T-helper 17 cell (primary cell): ENCODE measurements at regions not wholly inside any gene's neighbourhood (a gene's known extent, or its start where the extent isn't known, plus 50 kb on each side); places are given as distances from the start of the nearest gene placed in this dataset.
"Not testable (repeated sequence)": the region's sequence is repeated elsewhere in the genome, so short reads cannot be mapped to it uniquely, and the experiment has no call there.

Experiments
- ATAC-seq: fragments of 150-1000 bp; cut with Tn5 transposase; 2 replicates; pipeline ENCODE4 v1.10.0; 2021; ENCODE audit warnings: mild to moderate bottlenecking, moderate library complexity
- DNase-seq, 3 donors: peaks; one replicate each; pipeline versions ENCODE4 v3.0.0 to v3.0.0-alpha.2; 2020 to 2021
- H3K9me3 ChIP-seq: one replicate; pipeline ENCODE4 v1.7.0; 2013; ENCODE audit warnings: low read length, mild to moderate bottlenecking; ENCODE audit not compliant: control insufficient read depth, poor library complexity, severe bottlenecking
- H3K27ac Mint-ChIP-seq: one replicate; pipeline ENCODE4 v1.8.0; 2022; ENCODE audit warnings: mild to moderate bottlenecking, moderate library complexity, mixed read lengths
- H3K27me3 Mint-ChIP-seq: one replicate; pipeline ENCODE4 v1.8.0; 2022; ENCODE audit warnings: mixed read lengths
- H3K36me3 Mint-ChIP-seq: one replicate; pipeline ENCODE4 v1.8.0; 2022; ENCODE audit warnings: low read depth, mixed read lengths
- H3K4me1 Mint-ChIP-seq: one replicate; pipeline ENCODE4 v1.8.0; 2022; ENCODE audit warnings: mild to moderate bottlenecking, mixed read lengths
- H3K4me3 Mint-ChIP-seq: one replicate; pipeline ENCODE4 v1.8.0; 2022; ENCODE audit warnings: mild to moderate bottlenecking, moderate library complexity, mixed read lengths

- not testable (repeated sequence) for ATAC-seq, H3K27me3 Mint-ChIP-seq, DNase-seq, H3K27ac Mint-ChIP-seq, H3K9me3 ChIP-seq, H3K36me3 Mint-ChIP-seq, H3K4me3 Mint-ChIP-seq, H3K4me1 Mint-ChIP-seq
Measured at GRCh38 chr10:109046427-109046826, 876.9 kb downstream of the XPNPEP1 start.

GRCh38 chr10:109040622-109041021 lies 882.7 kb downstream of the XPNPEP1 start:
- no peak overlapping the region for H3K27ac Mint-ChIP-seq
- H3K27me3 Mint-ChIP-seq: no peaks in the 10 kb centered on the region
- ATAC-seq: no peak
- H3K4me1 Mint-ChIP-seq: no peaks in the 10 kb centered on the region
- no peak overlapping the region for H3K4me3 Mint-ChIP-seq
- no peaks in the 10 kb centered on the region for H3K9me3 ChIP-seq
- no peak for DNase-seq
- H3K36me3 Mint-ChIP-seq: no peaks in the 10 kb centered on the region

GRCh38 chr10:109037978-109038377 lies 885.3 kb downstream of the XPNPEP1 start:
- ATAC-seq (no peak), DNase-seq (no peak)
- Mint-ChIP-seq H3K27ac (no peak overlapping the region), H3K27me3 (no peaks in the 10 kb centered on the region), H3K4me3 (no peak overlapping the region), H3K4me1 (no peaks in the 10 kb centered on the region), H3K36me3 (no peaks in the 10 kb centered on the region)
- H3K9me3 ChIP-seq: no peaks in the 10 kb centered on the region

GRCh38 chr10:109030581-109031210 lies 892.6 kb downstream of the XPNPEP1 start:
- Mint-ChIP-seq H3K4me1 (no peaks in the 10 kb centered on the region), H3K27ac (no peak overlapping the region), H3K4me3 (no peak overlapping the region), H3K36me3 (no peaks in the 10 kb centered on the region), H3K27me3 (no peaks in the 10 kb centered on the region)
- no peak for ATAC-seq
- no peaks in the 10 kb centered on the region for H3K9me3 ChIP-seq
- DNase-seq: no peak

- H3K27ac Mint-ChIP-seq: no peak overlapping the region
- DNase-seq: no peak
- no peaks in the 10 kb centered on the region for H3K36me3 Mint-ChIP-seq
- H3K27me3 Mint-ChIP-seq: no peaks in the 10 kb centered on the region
- no peaks in the 10 kb centered on the region for H3K4me1 Mint-ChIP-seq
- ATAC-seq: no peak
- H3K4me3 Mint-ChIP-seq: no peak overlapping the region
- H3K9me3 ChIP-seq: no peaks in the 10 kb centered on the region
Measured at GRCh38 chr10:109029870-109030269, 893.4 kb downstream of the XPNPEP1 start.

- H3K36me3 Mint-ChIP-seq: no peaks in the 10 kb centered on the region
- H3K27me3 Mint-ChIP-seq: no peaks in the 10 kb centered on the region
- H3K4me3 Mint-ChIP-seq: no peak overlapping the region
- DNase-seq (no peak), ATAC-seq (no peak)
- H3K9me3 ChIP-seq: no peaks in the 10 kb centered on the region
- H3K27ac Mint-ChIP-seq: no peak overlapping the region
- H3K4me1 Mint-ChIP-seq: no peaks in the 10 kb centered on the region
Measured at GRCh38 chr10:109027534-109028185, 895.7 kb downstream of the XPNPEP1 start.

GRCh38 chr10:109025172-109025571 lies 898.1 kb downstream of the XPNPEP1 start:
- no peaks in the 10 kb centered on the region for H3K9me3 ChIP-seq
- Mint-ChIP-seq H3K4me1 (no peaks in the 10 kb centered on the region), H3K4me3 (no peak overlapping the region), H3K27ac (no peak overlapping the region), H3K36me3 (no peaks in the 10 kb centered on the region), H3K27me3 (no peaks in the 10 kb centered on the region)
- DNase-seq (no peak), ATAC-seq (no peak)

- Mint-ChIP-seq H3K27ac (no peak overlapping the region), H3K36me3 (no peaks in the 10 kb centered on the region), H3K27me3 (no peaks in the 10 kb centered on the region), H3K4me3 (no peak overlapping the region), H3K4me1 (no peaks in the 10 kb centered on the region)
- no peaks in the 10 kb centered on the region for H3K9me3 ChIP-seq
- ATAC-seq: no peak
- DNase-seq: no peak
Measured at GRCh38 chr10:109022417-109023049, 900.8 kb downstream of the XPNPEP1 start.

- DNase-seq (no peak), ATAC-seq (no peak)
- no peak overlapping the region for H3K27ac Mint-ChIP-seq
- no peaks in the 10 kb centered on the region for H3K27me3 Mint-ChIP-seq
- no peaks in the 10 kb centered on the region for H3K4me1 Mint-ChIP-seq
- H3K36me3 Mint-ChIP-seq: no peaks in the 10 kb centered on the region
- no peak overlapping the region for H3K4me3 Mint-ChIP-seq
- no peaks in the 10 kb centered on the region for H3K9me3 ChIP-seq
Measured at GRCh38 chr10:109019001-109019424, 904.3 kb downstream of the XPNPEP1 start.

- Mint-ChIP-seq H3K27me3 (no peaks in the 10 kb centered on the region), H3K4me3 (no peak overlapping the region), H3K27ac (no peak overlapping the region), H3K36me3 (no peaks in the 10 kb centered on the region), H3K4me1 (no peaks in the 10 kb centered on the region)
- no peak for ATAC-seq
- H3K9me3 ChIP-seq: no peaks in the 10 kb centered on the region
- DNase-seq: no peak
Measured at GRCh38 chr10:109007514-109007913, 915.8 kb downstream of the XPNPEP1 start.

GRCh38 chr10:108990441-108990840 lies 932.9 kb downstream of the XPNPEP1 start:
- Mint-ChIP-seq H3K36me3 (no peaks in the 10 kb centered on the region), H3K27ac (no peak overlapping the region), H3K27me3 (no peaks in the 10 kb centered on the region), H3K4me3 (no peak overlapping the region), H3K4me1 (no peaks in the 10 kb centered on the region)
- H3K9me3 ChIP-seq: no peaks in the 10 kb centered on the region
- ATAC-seq (no peak), DNase-seq (no peak)

- Mint-ChIP-seq H3K36me3 (no peaks in the 10 kb centered on the region), H3K27me3 (no peaks in the 10 kb centered on the region), H3K4me1 (no peaks in the 10 kb centered on the region), H3K27ac (no peak overlapping the region), H3K4me3 (no peak overlapping the region)
- no peaks in the 10 kb centered on the region for H3K9me3 ChIP-seq
- ATAC-seq (no peak), DNase-seq (no peak)
Measured at GRCh38 chr10:108989976-108990375, 933.3 kb downstream of the XPNPEP1 start.

- no peak for DNase-seq
- Mint-ChIP-seq H3K4me1 (no peaks in the 10 kb centered on the region), H3K36me3 (no peaks in the 10 kb centered on the region), H3K27me3 (no peaks in the 10 kb centered on the region), H3K4me3 (no peak overlapping the region), H3K27ac (no peak overlapping the region)
- no peak for ATAC-seq
- no peaks in the 10 kb centered on the region for H3K9me3 ChIP-seq
Measured at GRCh38 chr10:108982159-108982558, 941.2 kb downstream of the XPNPEP1 start.

- no peaks in the 10 kb centered on the region for H3K36me3 Mint-ChIP-seq
- no peaks in the 10 kb centered on the region for H3K4me1 Mint-ChIP-seq
- no peak overlapping the region for H3K27ac Mint-ChIP-seq
- ATAC-seq: no peak
- no peak overlapping the region for H3K4me3 Mint-ChIP-seq
- no peaks in the 10 kb centered on the region for H3K27me3 Mint-ChIP-seq
- H3K9me3 ChIP-seq: no peaks in the 10 kb centered on the region
- DNase-seq: no peak
Measured at GRCh38 chr10:108980869-108981268, 942.4 kb downstream of the XPNPEP1 start.
